ENCODE measurements at regions not wholly inside any gene's neighbourhood (a gene's known extent, or its start where the extent isn't known, plus 50 kb on each side); places are given as distances from the start of the nearest gene placed in this dataset.
"Not testable (repeated sequence)": the region's sequence is repeated elsewhere in the genome, so short reads cannot be mapped to it uniquely, and the experiment has no call there.

DNA sequence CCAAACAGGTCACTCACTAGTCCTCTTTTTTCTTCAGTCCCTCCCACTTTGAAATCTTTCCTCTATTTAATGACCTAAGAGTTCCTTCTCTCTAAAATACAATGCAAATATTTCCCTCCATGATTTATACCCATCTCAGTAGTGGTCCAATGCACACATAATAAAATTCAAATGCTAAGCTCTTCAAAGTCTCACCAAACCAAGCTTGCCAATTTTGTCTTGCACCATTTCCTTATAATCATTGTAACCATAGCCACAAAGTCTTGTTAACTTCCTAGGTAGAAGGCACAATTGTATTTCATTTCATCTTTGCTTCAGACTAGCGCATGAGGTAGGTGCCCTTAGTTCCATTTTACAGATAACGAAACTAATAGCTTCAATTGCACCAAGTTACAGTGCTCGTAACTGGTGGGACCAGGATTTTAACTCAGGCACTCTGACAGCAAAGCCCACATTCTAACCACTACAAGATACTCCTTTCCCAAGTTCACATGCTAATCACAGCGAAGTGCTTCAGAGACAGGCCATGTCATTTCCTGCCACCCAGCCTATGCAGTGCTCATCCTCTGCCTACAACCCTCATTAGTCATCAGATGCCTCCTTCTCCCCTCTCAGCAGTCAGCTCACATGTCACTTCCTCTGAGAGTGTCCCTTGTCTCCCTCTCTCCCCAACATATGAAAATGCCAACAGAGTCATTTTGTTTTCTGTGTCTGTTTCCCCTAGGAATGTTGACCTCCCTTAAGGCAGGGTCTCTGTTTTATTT, 66.9 kb upstream of the PPARGC1A start:
- Histone ChIP-seq H3K4me3 (ENCODE audit: low read length in 2 of 2) (no peak overlapping the region), H3K36me3 (ENCODE audit: control insufficient read depth in 2 of 2, insufficient read depth in 2 of 2, low read length in 1 of 2) (no peaks in the 10 kb centered on the region), H3K4me1 (ENCODE audit: control insufficient read depth in 2 of 2, insufficient read depth in 2 of 2, low read length in 2 of 2) (no peaks in the 10 kb centered on the region), H3K9me3 (ENCODE audit: control insufficient read depth in 2 of 2, insufficient read depth in 1 of 2, low read length in 1 of 2) (no peaks in the 10 kb centered on the region), H3K27me3 (ENCODE audit: control insufficient read depth in 2 of 2, insufficient read depth in 1 of 2, low read length in 1 of 2) (no peaks in the 10 kb centered on the region), H3K27ac (ENCODE audit: low read depth in 1 of 2, low read length in 1 of 2) (no peak overlapping the region)
- 94% methylated on average over 4 of the region's 4 CpGs for WGBS
- DNase-seq (ENCODE audit: low read depth in 6 of 9, low spot score in 9 of 9): no peak

DNA sequence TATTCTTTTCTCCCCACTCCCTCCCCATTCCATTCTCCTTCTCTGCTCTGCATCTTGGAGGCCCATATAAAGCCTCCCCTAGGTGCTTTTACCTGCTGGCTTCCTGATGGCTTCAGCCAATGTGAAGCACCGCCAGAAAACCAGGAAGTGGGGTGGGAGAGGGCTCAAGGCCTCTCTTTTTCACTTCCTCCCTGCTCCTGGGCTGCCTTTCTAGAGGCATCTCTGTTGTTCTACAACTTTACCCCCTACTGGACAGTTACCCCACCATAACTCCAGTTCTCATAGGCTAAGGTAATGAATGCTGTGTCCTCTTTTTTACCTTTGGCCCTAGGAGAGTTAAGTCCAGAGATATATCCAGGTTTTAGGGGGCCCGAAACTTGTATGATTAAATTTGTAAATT, 62.4 kb upstream of the PPARGC1A start:
- Histone ChIP-seq H3K36me3 (ENCODE audit: control insufficient read depth in 2 of 2, insufficient read depth in 2 of 2, low read length in 1 of 2) (no peaks in the 10 kb centered on the region), H3K4me1 (ENCODE audit: control insufficient read depth in 2 of 2, insufficient read depth in 2 of 2, low read length in 2 of 2) (no peaks in the 10 kb centered on the region), H3K4me3 (ENCODE audit: low read length in 2 of 2) (no peak overlapping the region), H3K27me3 (ENCODE audit: control insufficient read depth in 2 of 2, insufficient read depth in 1 of 2, low read length in 1 of 2) (no peaks in the 10 kb centered on the region), H3K27ac (ENCODE audit: low read depth in 1 of 2, low read length in 1 of 2) (no peak overlapping the region), H3K9me3 (ENCODE audit: control insufficient read depth in 2 of 2, insufficient read depth in 1 of 2, low read length in 1 of 2) (no peaks in the 10 kb centered on the region)
- no peak for DNase-seq (ENCODE audit: low read depth in 6 of 9, low spot score in 9 of 9)
- 64% methylated on average over 2 of the region's 2 CpGs for WGBS

GRCh38 chr4:23947826-23948225, 58.0 kb upstream of the PPARGC1A start:
- Histone ChIP-seq H3K9me3 (ENCODE audit: control insufficient read depth in 2 of 2, insufficient read depth in 1 of 2, low read length in 1 of 2) (no peaks in the 10 kb centered on the region), H3K4me3 (ENCODE audit: low read length in 2 of 2) (no peak overlapping the region), H3K27ac (ENCODE audit: low read depth in 1 of 2, low read length in 1 of 2) (no peak overlapping the region), H3K36me3 (ENCODE audit: control insufficient read depth in 2 of 2, insufficient read depth in 2 of 2, low read length in 1 of 2) (no peaks in the 10 kb centered on the region), H3K27me3 (ENCODE audit: control insufficient read depth in 2 of 2, insufficient read depth in 1 of 2, low read length in 1 of 2) (no peaks in the 10 kb centered on the region), H3K4me1 (ENCODE audit: control insufficient read depth in 2 of 2, insufficient read depth in 2 of 2, low read length in 2 of 2) (no peaks in the 10 kb centered on the region)
- WGBS: 86% methylated on average over 4 of the region's 4 CpGs
- no peak for DNase-seq (ENCODE audit: low read depth in 6 of 9, low spot score in 9 of 9)

DNA sequence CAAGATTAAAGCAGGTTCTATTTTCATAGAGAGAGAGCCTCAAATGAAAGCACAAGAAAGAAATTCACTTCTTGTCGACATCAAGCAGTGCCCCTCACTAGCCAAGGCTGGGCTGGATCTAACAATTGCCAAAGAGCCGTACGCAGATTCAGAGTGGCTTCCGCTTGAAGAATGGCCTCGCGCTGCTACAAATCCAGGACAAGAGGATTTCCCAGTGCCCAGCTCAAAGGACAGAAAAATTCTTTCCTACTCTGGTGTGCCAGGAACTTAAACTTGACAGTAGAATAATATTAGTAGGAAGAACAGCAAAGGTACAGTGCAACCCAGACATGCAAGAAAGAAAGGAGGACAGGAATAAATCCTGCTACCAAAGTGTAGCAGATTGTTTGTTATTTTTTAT, 56.5 kb upstream of the PPARGC1A start:
- Histone ChIP-seq H3K4me1 (ENCODE audit: control insufficient read depth in 2 of 2, insufficient read depth in 2 of 2, low read length in 2 of 2) (no peaks in the 10 kb centered on the region), H3K27ac (ENCODE audit: low read depth in 1 of 2, low read length in 1 of 2) (no peak overlapping the region), H3K27me3 (ENCODE audit: control insufficient read depth in 2 of 2, insufficient read depth in 1 of 2, low read length in 1 of 2) (no peaks in the 10 kb centered on the region), H3K4me3 (ENCODE audit: low read length in 2 of 2) (no peak overlapping the region), H3K9me3 (ENCODE audit: control insufficient read depth in 2 of 2, insufficient read depth in 1 of 2, low read length in 1 of 2) (no peaks in the 10 kb centered on the region), H3K36me3 (ENCODE audit: control insufficient read depth in 2 of 2, insufficient read depth in 2 of 2, low read length in 1 of 2) (no peaks in the 10 kb centered on the region)
- WGBS: 97% methylated on average over 6 of the region's 6 CpGs
- DNase-seq (ENCODE audit: low read depth in 6 of 9, low spot score in 9 of 9): no peak

- Histone ChIP-seq H3K27ac (ENCODE audit: low read depth in 1 of 2, low read length in 1 of 2) (no peak overlapping the region), H3K4me3 (ENCODE audit: low read length in 2 of 2) (no peak overlapping the region), H3K4me1 (ENCODE audit: control insufficient read depth in 2 of 2, insufficient read depth in 2 of 2, low read length in 2 of 2) (no peaks in the 10 kb centered on the region), H3K36me3 (ENCODE audit: control insufficient read depth in 2 of 2, insufficient read depth in 2 of 2, low read length in 1 of 2) (no peaks in the 10 kb centered on the region), H3K27me3 (ENCODE audit: control insufficient read depth in 2 of 2, insufficient read depth in 1 of 2, low read length in 1 of 2) (no peaks in the 10 kb centered on the region), H3K9me3 (ENCODE audit: control insufficient read depth in 2 of 2, insufficient read depth in 1 of 2, low read length in 1 of 2) (no peaks in the 10 kb centered on the region)
- WGBS: 48% methylated on average over 6 of the region's 6 CpGs
- no peak for DNase-seq (ENCODE audit: low read depth in 6 of 9, low spot score in 9 of 9)
Measured at GRCh38 chr4:23945451-23946017, 55.7 kb upstream of the PPARGC1A start.

GRCh38 chr4:23944556-23944955, 54.7 kb upstream of the PPARGC1A start:
- H3K27ac ChIP-seq (ENCODE audit: low read depth in 1 of 2, low read length in 1 of 2); H3K36me3 ChIP-seq (ENCODE audit: control insufficient read depth in 2 of 2, insufficient read depth in 2 of 2, low read length in 1 of 2); DNase-seq (ENCODE audit: low read depth in 6 of 9, low spot score in 9 of 9); H3K27me3 ChIP-seq (ENCODE audit: control insufficient read depth in 2 of 2, insufficient read depth in 1 of 2, low read length in 1 of 2); H3K4me1 ChIP-seq (ENCODE audit: control insufficient read depth in 2 of 2, insufficient read depth in 2 of 2, low read length in 2 of 2); H3K4me3 ChIP-seq (ENCODE audit: low read length in 2 of 2); H3K9me3 ChIP-seq (ENCODE audit: control insufficient read depth in 2 of 2, insufficient read depth in 1 of 2, low read length in 1 of 2): not testable (repeated sequence)
- WGBS: 85% methylated on average over 3 of the region's 3 CpGs

DNA sequence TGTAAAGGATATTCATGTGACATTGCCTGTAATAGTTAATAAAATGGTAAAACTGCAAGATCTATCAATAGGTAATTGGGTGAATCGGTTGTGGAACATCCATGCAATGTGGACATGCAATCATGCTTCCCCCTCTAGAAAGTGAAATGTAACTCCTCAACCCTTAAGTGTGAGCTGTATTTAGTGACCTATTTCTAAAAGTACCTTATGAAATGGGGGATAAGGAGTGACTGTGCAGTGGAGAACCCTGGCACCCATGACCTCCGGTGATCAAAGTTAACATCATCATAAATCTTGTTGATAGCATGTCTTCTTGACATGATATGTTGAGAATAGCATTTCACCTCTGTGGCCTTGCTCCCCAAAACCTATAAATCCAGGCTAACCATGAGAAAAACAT, 53.6 kb upstream of the PPARGC1A start:
- Histone ChIP-seq H3K4me3 (ENCODE audit: low read length in 2 of 2) (no peak overlapping the region), H3K36me3 (ENCODE audit: control insufficient read depth in 2 of 2, insufficient read depth in 2 of 2, low read length in 1 of 2) (no peaks in the 10 kb centered on the region), H3K9me3 (ENCODE audit: control insufficient read depth in 2 of 2, insufficient read depth in 1 of 2, low read length in 1 of 2) (no peaks in the 10 kb centered on the region), H3K4me1 (ENCODE audit: control insufficient read depth in 2 of 2, insufficient read depth in 2 of 2, low read length in 2 of 2) (no peaks in the 10 kb centered on the region), H3K27me3 (ENCODE audit: control insufficient read depth in 2 of 2, insufficient read depth in 1 of 2, low read length in 1 of 2) (no peaks in the 10 kb centered on the region), H3K27ac (ENCODE audit: low read depth in 1 of 2, low read length in 1 of 2) (no peak overlapping the region)
- 96% methylated on average over 2 of the region's 2 CpGs for WGBS
- DNase-seq (ENCODE audit: low read depth in 6 of 9, low spot score in 9 of 9): no peak

GRCh38 chr4:23942471-23942870, 52.6 kb upstream of the PPARGC1A start:
- Histone ChIP-seq H3K9me3 (ENCODE audit: control insufficient read depth in 2 of 2, insufficient read depth in 1 of 2, low read length in 1 of 2) (no peaks in the 10 kb centered on the region), H3K4me3 (ENCODE audit: low read length in 2 of 2) (no peak overlapping the region), H3K4me1 (ENCODE audit: control insufficient read depth in 2 of 2, insufficient read depth in 2 of 2, low read length in 2 of 2) (no peaks in the 10 kb centered on the region), H3K27me3 (ENCODE audit: control insufficient read depth in 2 of 2, insufficient read depth in 1 of 2, low read length in 1 of 2) (no peaks in the 10 kb centered on the region), H3K27ac (ENCODE audit: low read depth in 1 of 2, low read length in 1 of 2) (no peak overlapping the region), H3K36me3 (ENCODE audit: control insufficient read depth in 2 of 2, insufficient read depth in 2 of 2, low read length in 1 of 2) (no peaks in the 10 kb centered on the region)
- DNase-seq (ENCODE audit: low read depth in 6 of 9, low spot score in 9 of 9): no peak
- 97% methylated on average over 1 of the region's 1 CpG for WGBS
